ENCODE measurements at regions not wholly inside any gene's neighbourhood (a gene's known extent, or its start where the extent isn't known, plus 50 kb on each side); places are given as distances from the start of the nearest gene placed in this dataset.

DNA sequence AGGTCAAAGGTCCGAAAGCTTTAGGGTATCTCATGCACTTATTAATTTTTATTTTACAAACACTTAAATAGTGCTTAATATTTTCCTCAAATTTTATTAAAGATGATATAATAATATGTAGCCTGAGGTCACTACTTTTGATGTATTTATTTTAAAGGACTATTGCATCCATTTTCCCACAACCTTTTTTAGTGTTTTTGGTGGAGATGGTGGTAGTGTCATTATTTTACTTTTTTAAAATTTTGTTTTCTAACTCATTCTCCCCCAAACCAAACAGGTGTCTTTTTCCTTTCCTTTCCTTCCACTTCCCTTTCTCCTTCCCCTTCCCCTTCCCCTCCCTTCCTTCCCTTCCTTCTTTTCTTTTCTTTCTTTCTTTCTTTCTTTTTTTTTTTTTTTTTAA lies 328.6 kb downstream of the CYLC2 start:
- TF ChIP-seq POLR2A (IDR thresholded peaks at IDR 0.05): no peak
- TF ChIP-seq, protein P1, sequence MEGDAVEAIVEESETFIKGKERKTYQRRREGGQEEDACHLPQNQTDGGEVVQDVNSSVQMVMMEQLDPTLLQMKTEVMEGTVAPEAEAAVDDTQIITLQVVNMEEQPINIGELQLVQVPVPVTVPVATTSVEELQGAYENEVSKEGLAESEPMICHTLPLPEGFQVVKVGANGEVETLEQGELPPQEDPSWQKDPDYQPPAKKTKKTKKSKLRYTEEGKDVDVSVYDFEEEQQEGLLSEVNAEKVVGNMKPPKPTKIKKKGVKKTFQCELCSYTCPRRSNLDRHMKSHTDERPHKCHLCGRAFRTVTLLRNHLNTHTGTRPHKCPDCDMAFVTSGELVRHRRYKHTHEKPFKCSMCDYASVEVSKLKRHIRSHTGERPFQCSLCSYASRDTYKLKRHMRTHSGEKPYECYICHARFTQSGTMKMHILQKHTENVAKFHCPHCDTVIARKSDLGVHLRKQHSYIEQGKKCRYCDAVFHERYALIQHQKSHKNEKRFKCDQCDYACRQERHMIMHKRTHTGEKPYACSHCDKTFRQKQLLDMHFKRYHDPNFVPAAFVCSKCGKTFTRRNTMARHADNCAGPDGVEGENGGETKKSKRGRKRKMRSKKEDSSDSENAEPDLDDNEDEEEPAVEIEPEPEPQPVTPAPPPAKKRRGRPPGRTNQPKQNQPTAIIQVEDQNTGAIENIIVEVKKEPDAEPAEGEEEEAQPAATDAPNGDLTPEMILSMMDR (IDR thresholded peaks at IDR 0.05): no peak
